GM13977 (cell line): ENCODE measurements at regions not wholly inside any gene's neighbourhood (a gene's known extent, or its start where the extent isn't known, plus 50 kb on each side); places are given as distances from the start of the nearest gene placed in this dataset.

Experiments
- DNase-seq: peaks from one replicate; pipeline ENCODE4 v3.0.0; 2012; ENCODE audit warnings: low spot score
- in situ Hi-C: fragments of 300-500 bp; cut with MboI; formaldehyde crosslinking; loops from one replicate; pipeline ENCODE4 v1.12.0; 2022; ENCODE audit warnings: low sequenced_read_pairs, low pct_unique_long_range_greater_than_20kb, mixed read lengths, inconsistent platforms; ENCODE audit not compliant: unreplicated experiment
- TF ChIP-seq, protein P1 (sequence below): IDR thresholded peaks from 2 replicates; pipeline ENCODE4 v1.5.1; 2012; ENCODE audit warnings: mild to moderate bottlenecking, control low read depth; ENCODE audit not compliant: insufficient read depth; ENCODE audit errors: extremely low read depth, missing control alignments

DNA sequence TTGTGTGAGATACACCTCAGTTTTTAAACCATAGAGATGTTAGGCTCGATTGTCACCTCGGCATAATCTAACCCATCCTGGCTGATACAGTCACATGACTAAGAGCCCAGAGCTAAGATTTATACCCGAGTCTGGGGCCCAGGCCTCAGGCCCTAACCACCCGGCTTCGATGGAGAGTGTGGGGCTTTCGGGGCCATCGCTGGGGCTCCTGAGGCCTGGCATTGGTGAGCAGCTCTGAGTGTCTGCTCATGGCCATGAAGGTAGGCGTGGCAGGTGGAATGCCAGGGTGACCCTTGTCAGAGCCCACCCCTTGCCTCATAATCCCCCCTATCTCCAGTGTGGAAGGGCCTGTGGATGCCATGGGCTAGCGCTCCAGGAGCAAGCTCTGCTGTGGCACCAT lies 164.3 kb downstream of the BMP7 start:
- in situ Hi-C loops: no loop called here
- TF ChIP-seq, protein P1, sequence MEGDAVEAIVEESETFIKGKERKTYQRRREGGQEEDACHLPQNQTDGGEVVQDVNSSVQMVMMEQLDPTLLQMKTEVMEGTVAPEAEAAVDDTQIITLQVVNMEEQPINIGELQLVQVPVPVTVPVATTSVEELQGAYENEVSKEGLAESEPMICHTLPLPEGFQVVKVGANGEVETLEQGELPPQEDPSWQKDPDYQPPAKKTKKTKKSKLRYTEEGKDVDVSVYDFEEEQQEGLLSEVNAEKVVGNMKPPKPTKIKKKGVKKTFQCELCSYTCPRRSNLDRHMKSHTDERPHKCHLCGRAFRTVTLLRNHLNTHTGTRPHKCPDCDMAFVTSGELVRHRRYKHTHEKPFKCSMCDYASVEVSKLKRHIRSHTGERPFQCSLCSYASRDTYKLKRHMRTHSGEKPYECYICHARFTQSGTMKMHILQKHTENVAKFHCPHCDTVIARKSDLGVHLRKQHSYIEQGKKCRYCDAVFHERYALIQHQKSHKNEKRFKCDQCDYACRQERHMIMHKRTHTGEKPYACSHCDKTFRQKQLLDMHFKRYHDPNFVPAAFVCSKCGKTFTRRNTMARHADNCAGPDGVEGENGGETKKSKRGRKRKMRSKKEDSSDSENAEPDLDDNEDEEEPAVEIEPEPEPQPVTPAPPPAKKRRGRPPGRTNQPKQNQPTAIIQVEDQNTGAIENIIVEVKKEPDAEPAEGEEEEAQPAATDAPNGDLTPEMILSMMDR: no peak
- no peak for DNase-seq

DNA sequence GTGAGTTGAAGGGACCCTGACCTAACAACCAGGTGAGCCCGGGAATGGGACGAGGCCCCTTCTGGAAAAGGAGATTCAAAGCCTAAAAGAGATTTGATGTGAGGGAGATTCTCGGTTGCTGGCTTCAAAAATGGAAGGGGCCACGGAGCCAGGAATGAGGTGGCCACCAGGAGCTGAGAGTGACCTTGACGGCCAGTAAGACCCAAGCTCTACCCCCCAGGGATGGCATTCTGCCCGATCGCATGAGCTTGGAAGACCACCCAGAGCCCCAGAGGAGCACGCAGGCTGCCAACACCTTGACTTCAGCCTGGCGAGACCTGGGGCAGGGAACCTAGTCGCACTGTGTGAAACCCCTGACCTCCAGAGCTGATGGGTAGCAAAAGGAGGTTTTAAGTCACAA lies 163.9 kb downstream of the BMP7 start:
- TF ChIP-seq, protein P1: no peak
- DNase-seq: no peak
- in situ Hi-C loops: no loop called here

DNA sequence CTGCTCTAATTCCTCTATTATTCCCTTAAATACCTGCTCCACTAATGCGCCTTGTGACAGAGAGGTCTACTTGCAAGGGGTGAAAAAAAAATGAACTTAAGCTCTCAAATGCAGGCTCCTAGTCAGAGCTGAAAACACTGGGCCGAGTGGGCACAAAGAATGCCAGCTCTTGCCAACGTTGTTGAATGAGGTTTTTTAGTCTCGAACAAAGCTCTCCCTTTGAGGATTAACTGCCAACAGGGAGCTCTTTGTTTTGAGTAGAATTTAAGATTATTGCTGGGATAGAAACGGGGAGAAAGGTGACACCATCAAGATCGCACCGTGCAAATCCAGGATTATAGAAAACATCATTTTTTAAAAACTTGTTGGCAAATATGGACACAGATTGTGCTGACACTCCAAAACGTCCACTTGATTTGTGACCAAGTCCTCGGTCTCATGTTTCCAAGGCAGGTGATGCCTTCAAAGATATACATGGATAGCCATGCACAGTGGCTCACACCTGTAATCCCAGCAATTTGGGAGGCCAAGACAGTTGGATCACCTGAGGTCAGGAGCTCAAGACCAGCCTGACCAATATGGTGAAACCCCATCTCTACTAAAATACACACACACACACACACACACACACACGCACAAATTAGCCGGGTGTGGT lies 163.2 kb downstream of the BMP7 start:
- TF ChIP-seq, protein P1: no peak
- in situ Hi-C loops: no loop called here
- no peak for DNase-seq

DNA sequence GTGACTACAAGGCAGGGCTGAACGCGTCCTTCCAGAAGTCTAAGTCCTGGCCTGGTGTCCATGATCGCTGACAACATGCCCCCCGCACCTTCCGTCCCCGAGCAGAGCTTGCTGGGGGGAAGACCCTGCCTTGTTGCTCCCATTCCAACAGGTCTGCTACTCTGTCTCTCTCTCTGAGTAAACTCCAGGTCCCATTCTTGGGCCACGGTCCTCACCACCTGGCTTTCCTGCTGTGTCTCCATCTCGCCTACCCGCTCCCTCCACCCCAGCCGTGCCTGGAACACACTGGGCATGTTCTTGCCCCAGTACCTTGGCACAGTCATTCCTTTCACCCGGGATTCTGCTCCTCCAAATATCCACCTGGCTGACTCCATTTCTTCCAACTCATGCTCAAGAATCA lies 162.3 kb downstream of the BMP7 start:
- no peak for DNase-seq
- in situ Hi-C loops: no loop called here
- TF ChIP-seq, protein P1: no peak

DNA sequence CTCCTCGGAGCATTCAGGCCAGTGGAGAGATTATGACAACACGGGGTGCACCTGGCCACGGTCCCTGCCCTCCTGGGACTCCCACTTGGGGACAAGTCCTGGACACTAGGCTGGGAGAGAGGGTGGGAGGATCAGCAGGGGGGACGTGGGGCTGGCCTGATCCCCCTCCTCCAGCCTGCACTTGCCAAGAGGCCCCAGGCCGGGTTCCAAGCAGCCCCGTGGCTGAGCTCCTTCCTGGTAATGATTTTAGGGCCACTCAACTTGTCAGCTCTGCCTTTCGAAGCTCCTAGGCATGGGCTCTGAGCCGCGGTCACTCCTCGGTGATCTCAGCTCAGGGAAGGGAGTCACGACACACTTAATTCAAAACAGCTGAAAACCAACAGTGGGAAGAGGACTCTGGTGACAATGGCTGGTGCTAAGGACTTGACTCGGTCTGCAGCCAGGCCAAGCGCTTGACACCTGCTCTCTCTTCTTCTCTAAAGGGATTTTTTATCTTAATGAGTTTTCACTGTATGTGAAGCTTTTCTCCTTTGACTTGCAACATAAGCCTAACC lies 161.7 kb downstream of the BMP7 start:
- no peak for DNase-seq
- in situ Hi-C loops: no loop called here
- TF ChIP-seq, protein P1: no peak

DNA sequence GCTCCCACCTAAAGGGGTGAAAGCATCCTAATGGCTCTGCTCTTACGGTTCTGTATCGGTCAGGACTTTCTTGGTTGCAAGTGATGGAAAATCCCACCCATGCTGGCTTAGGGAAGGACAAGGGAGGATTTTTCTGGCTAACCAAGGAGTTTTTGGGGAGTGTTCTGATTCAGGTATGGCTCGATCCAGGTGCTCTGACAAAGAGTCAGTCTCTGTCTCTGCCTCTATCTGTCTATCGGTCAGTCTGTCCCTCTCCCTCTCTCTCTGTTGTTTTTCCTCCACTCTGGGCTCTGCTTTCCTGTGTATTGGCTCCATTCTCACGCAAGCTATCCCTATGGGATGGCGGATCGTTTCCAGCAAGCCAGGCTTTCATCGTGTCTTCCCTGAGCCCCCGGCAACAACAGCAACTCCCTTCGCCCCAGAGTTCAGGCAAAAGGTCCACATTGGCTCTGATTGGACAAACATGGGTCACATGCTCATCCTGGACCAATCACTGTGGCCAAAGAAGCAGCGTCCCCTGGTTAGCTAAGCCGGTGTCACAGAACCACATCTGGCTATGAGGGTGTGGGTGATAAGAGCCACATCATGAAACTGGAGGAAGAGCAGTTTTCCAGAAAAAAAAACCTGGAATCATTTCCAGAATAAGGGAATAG lies 160.3 kb downstream of the BMP7 start:
- DNase-seq: no peak
- in situ Hi-C loops: no loop called here
- TF ChIP-seq, protein P1: no peak
